GM21723 (cell line): ENCODE measurements at regions not wholly inside any gene's neighbourhood (a gene's known extent, or its start where the extent isn't known, plus 50 kb on each side); places are given as distances from the start of the nearest gene placed in this dataset.
"Not testable (repeated sequence)": the region's sequence is repeated elsewhere in the genome, so short reads cannot be mapped to it uniquely, and the experiment has no call there.

Experiments used
- ATAC-seq: cut with Tn5 transposase; IDR thresholded peaks from one replicate; pipeline ENCODE4 v1.9.1; 2021; ENCODE audit warnings: mild to moderate bottlenecking, moderate library complexity; ENCODE audit not compliant: unreplicated experiment

- ATAC-seq, result no peak
Measured at GRCh38 chr4:153877898-153878297, 89.0 kb upstream of the SFRP2 start.

- ATAC-seq, result no peak
Measured at GRCh38 chr4:153873741-153874140, 84.9 kb upstream of the SFRP2 start.

- ATAC-seq, result not testable (repeated sequence)
Measured at GRCh38 chr4:153866766-153867165, 77.9 kb upstream of the SFRP2 start.

- ATAC-seq, result no peak
Measured at GRCh38 chr4:153852501-153852900, 63.6 kb upstream of the SFRP2 start.

- ATAC-seq, result no peak
Measured at GRCh38 chr4:153850533-153851280, 61.8 kb upstream of the SFRP2 start.

- ATAC-seq, result no peak
Measured at GRCh38 chr4:153844144-153844543, 55.3 kb upstream of the SFRP2 start.
